Fibroblast of mammary gland (primary cell): ENCODE measurements at regions not wholly inside any gene's neighbourhood (a gene's known extent, or its start where the extent isn't known, plus 50 kb on each side); places are given as distances from the start of the nearest gene placed in this dataset.
"Not testable (repeated sequence)": the region's sequence is repeated elsewhere in the genome, so short reads cannot be mapped to it uniquely, and the experiment has no call there.

Experiments
- DNase-seq: peaks from one replicate; pipeline ENCODE4 v3.0.0-alpha.2; 2010; ENCODE audit warnings: low read depth
- H3K4me3 ChIP-seq: 2 replicates; pipeline ENCODE4 v1.5.1; 2011; ENCODE audit warnings: low read depth, mild to moderate bottlenecking, low read length, moderate library complexity; ENCODE audit not compliant: control insufficient read depth
- TF ChIP-seq, protein P1 (sequence below): conservative IDR thresholded peaks from 2 replicates; pipeline ENCODE4 v1.5.1; 2011; ENCODE audit warnings: low read depth, low read length, inconsistent platforms; ENCODE audit not compliant: control insufficient read depth, insufficient read depth

GRCh38 chr6:113057567-113058053 lies 710.5 kb downstream of the RFPL4B start:
- no peak for DNase-seq
- TF ChIP-seq, protein P1, sequence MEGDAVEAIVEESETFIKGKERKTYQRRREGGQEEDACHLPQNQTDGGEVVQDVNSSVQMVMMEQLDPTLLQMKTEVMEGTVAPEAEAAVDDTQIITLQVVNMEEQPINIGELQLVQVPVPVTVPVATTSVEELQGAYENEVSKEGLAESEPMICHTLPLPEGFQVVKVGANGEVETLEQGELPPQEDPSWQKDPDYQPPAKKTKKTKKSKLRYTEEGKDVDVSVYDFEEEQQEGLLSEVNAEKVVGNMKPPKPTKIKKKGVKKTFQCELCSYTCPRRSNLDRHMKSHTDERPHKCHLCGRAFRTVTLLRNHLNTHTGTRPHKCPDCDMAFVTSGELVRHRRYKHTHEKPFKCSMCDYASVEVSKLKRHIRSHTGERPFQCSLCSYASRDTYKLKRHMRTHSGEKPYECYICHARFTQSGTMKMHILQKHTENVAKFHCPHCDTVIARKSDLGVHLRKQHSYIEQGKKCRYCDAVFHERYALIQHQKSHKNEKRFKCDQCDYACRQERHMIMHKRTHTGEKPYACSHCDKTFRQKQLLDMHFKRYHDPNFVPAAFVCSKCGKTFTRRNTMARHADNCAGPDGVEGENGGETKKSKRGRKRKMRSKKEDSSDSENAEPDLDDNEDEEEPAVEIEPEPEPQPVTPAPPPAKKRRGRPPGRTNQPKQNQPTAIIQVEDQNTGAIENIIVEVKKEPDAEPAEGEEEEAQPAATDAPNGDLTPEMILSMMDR = no peak

DNA sequence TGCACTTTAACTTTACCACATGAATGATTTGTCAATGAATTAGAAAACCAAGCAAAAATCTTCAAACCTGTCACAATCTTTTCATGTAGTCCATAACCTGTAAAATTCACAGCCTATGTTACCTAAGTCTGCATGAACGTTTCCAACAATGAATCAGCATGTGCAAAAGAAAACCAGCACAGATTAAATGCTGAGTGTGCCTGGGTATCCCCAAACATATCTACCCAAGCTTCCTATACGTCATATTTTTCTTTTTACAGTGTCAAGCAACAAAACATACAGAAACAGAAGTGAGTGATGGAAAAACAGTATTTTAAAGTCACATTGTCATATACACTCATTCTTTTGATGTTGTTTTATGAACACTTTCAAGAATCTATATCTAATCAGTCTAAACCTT lies 713.5 kb downstream of the RFPL4B start:
- TF ChIP-seq, protein P1 = no peak
- no peak for DNase-seq
- H3K4me3 ChIP-seq = no peak overlapping the region

More at GRCh38 chr6:113057567-113058053, 710.5 kb downstream of the RFPL4B start:
- H3K4me3 ChIP-seq = no peak overlapping the region

- DNase-seq = peak; percentile 50
- no peak overlapping the region for H3K4me3 ChIP-seq
- TF ChIP-seq, protein P1 = no peak
Measured at GRCh38 chr6:113065611-113066010, 718.5 kb downstream of the RFPL4B start.

GRCh38 chr6:113067612-113068275 lies 720.6 kb downstream of the RFPL4B start:
- DNase-seq = peak; percentile 42
- TF ChIP-seq, protein P1 = no peak
- H3K4me3 ChIP-seq = no peak overlapping the region

DNA sequence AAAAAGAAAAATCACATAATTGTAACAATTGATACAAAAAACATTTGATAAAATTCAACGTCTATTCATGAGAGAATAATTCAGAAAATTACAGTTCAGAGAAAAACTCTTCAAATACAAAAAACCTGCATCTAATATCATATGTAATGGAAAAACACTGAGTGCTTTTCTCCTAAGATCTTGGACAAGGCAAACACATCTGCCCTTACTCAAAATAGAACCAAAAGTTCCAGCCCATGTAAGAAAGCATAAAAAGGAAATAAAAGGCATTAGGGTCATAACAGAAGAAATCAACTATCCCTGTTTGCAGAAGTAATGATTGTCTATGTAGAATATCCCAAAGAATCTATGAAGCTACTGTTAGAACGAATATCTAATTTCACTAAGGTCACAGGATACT lies 721.4 kb downstream of the RFPL4B start:
- H3K4me3 ChIP-seq = no peak overlapping the region
- no peak for DNase-seq
- TF ChIP-seq, protein P1 = no peak

DNA sequence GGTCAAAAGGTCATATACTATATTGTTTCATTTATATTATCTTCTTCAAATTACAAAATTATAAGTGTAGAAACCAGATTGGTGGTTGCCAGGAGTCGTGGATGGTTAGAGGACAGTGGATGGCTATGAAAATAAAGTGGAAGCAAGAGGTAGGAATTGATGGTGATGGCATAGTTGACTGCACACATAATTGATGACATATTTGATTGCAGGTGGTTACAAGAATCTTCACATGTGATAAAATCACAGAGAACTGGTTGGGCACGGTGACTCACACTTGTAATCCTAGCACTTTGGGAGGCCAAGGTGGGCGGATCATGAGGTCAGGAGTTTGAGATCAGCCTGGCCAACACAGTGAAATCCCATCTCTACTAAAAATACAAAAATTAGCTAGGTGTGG lies 723.6 kb downstream of the RFPL4B start:
- peak; percentile 17 for DNase-seq

DNA sequence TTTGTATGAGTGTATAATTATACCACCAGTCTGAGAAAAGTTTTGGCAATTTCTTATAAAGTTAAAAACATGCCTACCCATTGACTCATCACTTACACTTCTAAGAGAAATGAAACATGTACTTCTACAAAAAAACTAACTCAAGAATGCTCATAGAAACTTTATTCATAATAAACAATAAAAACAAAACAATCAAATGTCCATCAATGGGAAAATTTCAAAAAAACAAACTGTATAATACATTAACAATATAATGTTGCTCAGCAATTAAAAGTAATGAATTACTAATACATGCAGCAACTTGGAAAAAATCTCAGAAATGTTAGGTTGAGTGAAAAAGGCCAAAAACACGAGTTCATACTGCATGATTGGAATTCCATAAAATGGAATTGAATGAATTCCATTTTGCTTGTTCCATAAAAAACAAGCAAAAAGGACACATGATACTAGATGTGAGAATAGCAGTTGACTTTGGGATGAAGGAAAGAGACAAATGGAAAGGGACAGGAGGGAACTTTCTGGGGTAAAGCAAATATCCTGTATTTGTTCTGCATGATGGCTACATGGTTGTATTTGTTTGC lies 726.6 kb downstream of the RFPL4B start:
- DNase-seq = peak; percentile 67
- TF ChIP-seq, protein P1 = no peak
- no peak overlapping the region for H3K4me3 ChIP-seq

More for the DNA sequence above, 723.6 kb downstream of the RFPL4B start:
- not testable (repeated sequence) for H3K4me3 ChIP-seq
